IPS-15b (cell line): ENCODE measurements at regions not wholly inside any gene's neighbourhood (a gene's known extent, or its start where the extent isn't known, plus 50 kb on each side); places are given as distances from the start of the nearest gene placed in this dataset.
"Not testable (repeated sequence)": the region's sequence is repeated elsewhere in the genome, so short reads cannot be mapped to it uniquely, and the experiment has no call there.

Source experiments
- H3K27me3 ChIP-seq: one replicate; pipeline ENCODE4 v1.6.1; 2013; ENCODE audit warnings: low read length; ENCODE audit not compliant: control insufficient read depth, insufficient read depth
- H3K36me3 ChIP-seq: one replicate; pipeline ENCODE4 v1.6.1; 2013; ENCODE audit warnings: low read length; ENCODE audit not compliant: control insufficient read depth, insufficient read depth
- H3K4me1 ChIP-seq: one replicate; pipeline ENCODE4 v1.6.1; 2013; ENCODE audit warnings: mild to moderate bottlenecking, low read length; ENCODE audit not compliant: control insufficient read depth, insufficient read depth
- H3K4me3 ChIP-seq: one replicate; pipeline ENCODE4 v1.5.1; 2013; ENCODE audit warnings: low read depth, low read length
- H3K9ac ChIP-seq: one replicate; pipeline ENCODE4 v1.6.1; 2013; ENCODE audit warnings: low read depth, mild to moderate bottlenecking, low read length
- H3K9me3 ChIP-seq: one replicate; pipeline ENCODE4 v1.6.1; 2013; ENCODE audit warnings: mild to moderate bottlenecking, low read length; ENCODE audit not compliant: control insufficient read depth, insufficient read depth

DNA sequence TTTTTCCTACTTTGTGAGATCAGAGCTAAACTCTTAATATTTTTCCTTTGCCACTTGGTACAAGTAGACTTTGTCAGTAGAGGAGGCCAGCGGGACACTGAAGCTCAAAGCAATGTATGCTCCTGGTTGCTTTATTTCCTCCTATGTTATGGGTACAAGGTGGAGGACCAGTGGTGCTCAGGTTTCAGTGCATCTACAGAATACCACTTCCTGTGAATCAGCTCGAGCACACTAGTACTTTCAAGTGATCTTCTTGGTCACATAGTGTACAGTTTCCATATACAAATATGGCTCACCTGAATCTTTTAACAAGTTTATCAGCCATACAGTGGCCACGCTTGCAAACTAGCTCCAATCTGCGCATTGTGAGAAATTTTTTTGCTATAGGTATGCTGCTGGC is 1674.8 kb upstream of the TMEFF2 start:
- no peak overlapping the region for H3K9ac ChIP-seq
- H3K9me3 ChIP-seq, result no peaks in the 10 kb centered on the region
- H3K4me1 ChIP-seq, result no peaks in the 10 kb centered on the region
- no peak overlapping the region for H3K4me3 ChIP-seq
- no peaks in the 10 kb centered on the region for H3K36me3 ChIP-seq
- H3K27me3 ChIP-seq, result no peaks in the 10 kb centered on the region

GRCh38 chr2:193868833-193869232 is 1674.1 kb upstream of the TMEFF2 start:
- Histone ChIP-seq H3K9me3 (no peaks in the 10 kb centered on the region), H3K4me1 (no peaks in the 10 kb centered on the region), H3K36me3 (no peaks in the 10 kb centered on the region), H3K4me3 (no peak overlapping the region), H3K27me3 (no peaks in the 10 kb centered on the region), H3K9ac (no peak overlapping the region)

DNA sequence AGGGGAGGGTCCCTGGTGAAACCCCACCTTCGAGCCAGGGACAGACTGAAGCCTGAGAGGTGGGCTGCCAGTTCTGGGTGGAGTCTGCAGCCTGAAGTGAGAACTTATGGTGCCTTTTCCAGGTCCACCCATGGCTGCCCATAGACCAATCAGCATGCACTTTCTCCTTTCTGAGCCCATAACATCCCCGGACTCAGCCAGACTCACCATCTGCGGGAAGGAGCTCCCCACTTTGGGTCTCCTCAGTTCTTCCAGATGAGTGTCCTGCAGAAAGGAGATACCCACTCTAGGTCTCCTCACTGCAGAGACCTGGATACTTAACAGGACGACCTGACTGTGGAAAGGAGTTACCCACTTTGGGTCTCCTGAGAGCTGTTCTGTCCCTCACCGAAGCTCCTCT is 1673.4 kb upstream of the TMEFF2 start:
- Histone ChIP-seq H3K36me3 (no peaks in the 10 kb centered on the region), H3K9me3 (no peaks in the 10 kb centered on the region), H3K9ac (no peak overlapping the region), H3K27me3 (no peaks in the 10 kb centered on the region), H3K4me3 (no peak overlapping the region), H3K4me1 (no peaks in the 10 kb centered on the region)

DNA sequence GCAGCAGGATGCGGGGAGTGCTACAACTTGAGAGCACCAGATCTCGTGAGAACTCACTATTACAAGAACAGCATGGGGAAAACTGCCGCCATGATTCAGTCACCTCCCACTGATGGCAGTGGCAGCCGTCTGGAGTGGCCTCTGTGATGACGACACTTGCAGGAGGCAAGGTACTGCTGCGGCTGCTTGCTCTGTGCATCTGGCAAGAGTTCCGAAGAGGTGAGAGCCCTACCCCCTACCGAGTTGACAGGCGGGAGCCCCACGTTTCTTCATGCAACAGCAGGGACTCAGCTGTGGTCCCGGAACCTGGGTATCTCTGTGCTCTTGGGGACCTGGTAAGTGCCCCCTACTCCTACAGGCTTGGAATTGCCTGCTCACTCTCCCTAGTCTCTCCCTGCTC is 1672.7 kb upstream of the TMEFF2 start:
- H3K36me3 ChIP-seq, result no peaks in the 10 kb centered on the region
- no peak overlapping the region for H3K4me3 ChIP-seq
- no peaks in the 10 kb centered on the region for H3K9me3 ChIP-seq
- H3K9ac ChIP-seq, result no peak overlapping the region
- H3K4me1 ChIP-seq, result no peaks in the 10 kb centered on the region
- H3K27me3 ChIP-seq, result no peaks in the 10 kb centered on the region

DNA sequence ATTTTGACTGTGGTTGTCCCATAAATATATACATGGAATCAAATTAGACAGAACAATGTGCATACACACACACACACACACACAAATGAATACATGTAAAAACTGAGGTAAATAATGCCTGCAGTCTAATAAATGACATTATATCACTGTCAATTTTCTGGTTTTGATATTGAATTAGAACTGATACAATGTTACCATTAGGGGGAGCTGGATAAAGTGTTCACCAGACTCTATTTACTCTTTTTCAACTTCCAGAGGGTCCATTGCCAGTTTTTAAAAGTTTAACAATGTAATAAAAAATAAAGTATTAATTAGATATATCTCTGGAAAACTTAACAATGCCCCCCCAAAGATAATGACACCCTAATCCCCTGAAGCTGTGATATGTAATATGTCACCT is 1666.8 kb upstream of the TMEFF2 start:
- Histone ChIP-seq H3K9me3 (no peaks in the 10 kb centered on the region), H3K9ac (no peak overlapping the region), H3K4me3 (no peak overlapping the region), H3K36me3 (no peaks in the 10 kb centered on the region), H3K4me1 (no peaks in the 10 kb centered on the region), H3K27me3 (no peaks in the 10 kb centered on the region)

DNA sequence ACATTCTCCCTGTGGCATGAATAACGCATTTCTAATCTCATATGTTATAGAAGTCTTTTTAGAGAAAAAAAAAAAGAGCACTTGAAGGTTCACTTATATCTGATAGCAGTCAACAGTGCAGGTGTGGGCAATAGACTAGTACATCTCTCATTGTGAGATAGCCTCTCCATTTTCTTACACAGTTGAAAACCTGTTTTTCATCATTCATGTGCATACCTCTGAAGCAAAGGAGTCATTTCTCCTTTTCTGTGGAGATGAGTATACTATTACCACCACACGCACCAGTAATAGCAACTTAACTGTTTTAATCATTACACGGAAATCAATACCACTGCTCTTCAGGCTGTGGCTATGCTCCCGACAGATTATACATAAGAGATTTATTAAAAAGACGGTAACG is 1653.3 kb upstream of the TMEFF2 start:
- Histone ChIP-seq H3K4me1 (no peaks in the 10 kb centered on the region), H3K9me3 (no peaks in the 10 kb centered on the region), H3K9ac (no peak overlapping the region), H3K27me3 (no peaks in the 10 kb centered on the region), H3K36me3 (no peaks in the 10 kb centered on the region), H3K4me3 (no peak overlapping the region)

DNA sequence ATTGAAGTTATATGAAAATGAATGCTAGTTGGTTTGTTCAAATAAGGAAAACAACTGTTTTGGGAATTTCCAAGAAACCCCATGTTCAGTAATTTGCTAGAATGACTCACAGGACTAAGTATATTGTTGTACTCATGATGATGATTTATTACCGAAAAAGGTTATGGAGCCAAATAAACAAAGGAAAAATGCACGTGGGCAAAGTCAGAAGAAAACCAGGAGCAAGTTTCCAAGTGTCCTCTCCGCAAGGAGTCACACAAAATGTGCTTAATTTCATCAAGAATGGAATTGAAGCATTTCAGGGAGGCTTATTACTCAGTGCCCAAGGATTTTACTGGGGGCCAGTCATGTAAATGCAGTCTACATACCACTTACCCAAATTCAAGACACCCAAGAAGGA is 1652.4 kb upstream of the TMEFF2 start:
- H3K4me3 ChIP-seq, result no peak overlapping the region
- H3K27me3 ChIP-seq, result no peaks in the 10 kb centered on the region
- no peaks in the 10 kb centered on the region for H3K9me3 ChIP-seq
- no peaks in the 10 kb centered on the region for H3K36me3 ChIP-seq
- H3K9ac ChIP-seq, result no peak overlapping the region
- no peaks in the 10 kb centered on the region for H3K4me1 ChIP-seq

DNA sequence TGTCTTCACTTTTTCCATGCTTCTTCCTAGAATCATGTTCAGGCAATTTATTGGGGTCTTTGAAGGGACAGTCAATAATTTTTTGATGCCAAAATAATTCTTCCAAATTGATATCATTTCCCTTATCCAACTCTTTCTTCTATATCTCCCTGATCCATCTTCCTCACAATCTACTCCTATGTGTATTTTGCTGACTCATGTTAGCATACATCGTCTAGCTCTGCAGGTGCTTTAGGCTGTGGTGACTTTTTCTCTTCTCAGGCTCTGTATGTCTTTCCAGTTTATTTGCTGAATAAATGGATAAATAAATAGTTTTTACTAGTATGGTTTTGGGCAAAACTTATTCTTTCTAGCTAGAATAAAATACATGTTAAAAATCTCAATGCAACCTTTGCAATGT is 1650.9 kb upstream of the TMEFF2 start:
- no peaks in the 10 kb centered on the region for H3K9me3 ChIP-seq
- H3K4me3 ChIP-seq, result no peak overlapping the region
- H3K36me3 ChIP-seq, result no peaks in the 10 kb centered on the region
- no peaks in the 10 kb centered on the region for H3K4me1 ChIP-seq
- H3K27me3 ChIP-seq, result no peaks in the 10 kb centered on the region
- no peak overlapping the region for H3K9ac ChIP-seq

DNA sequence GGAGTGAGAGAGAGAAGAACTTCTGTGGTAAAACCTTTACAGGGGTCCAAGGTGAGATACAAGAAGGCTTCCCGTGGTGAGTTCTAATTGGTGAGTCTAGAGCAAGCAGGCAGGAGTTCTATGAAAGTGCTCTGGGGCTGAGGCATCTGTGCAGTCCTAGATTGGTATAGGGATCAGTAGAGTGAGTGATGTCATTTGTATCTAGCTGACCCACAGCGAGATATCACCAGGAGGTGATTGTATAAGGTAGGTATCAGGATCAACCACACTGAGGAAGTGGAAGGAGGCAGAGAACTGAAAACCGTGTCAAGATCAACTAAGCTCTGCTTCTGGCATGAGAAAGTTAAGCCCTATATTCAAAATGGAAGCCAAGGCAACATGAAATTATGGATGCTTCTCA is 1648.9 kb upstream of the TMEFF2 start:
- H3K9ac ChIP-seq, result no peak overlapping the region

GRCh38 chr2:193841384-193842150 is 1646.8 kb upstream of the TMEFF2 start:
- Histone ChIP-seq H3K4me1 (no peaks in the 10 kb centered on the region), H3K9me3 (no peaks in the 10 kb centered on the region), H3K36me3 (no peaks in the 10 kb centered on the region), H3K4me3 (no peak overlapping the region), H3K9ac (no peak overlapping the region), H3K27me3 (no peaks in the 10 kb centered on the region)

More for the DNA sequence above, 1648.9 kb upstream of the TMEFF2 start:
- Histone ChIP-seq H3K4me3 (no peak overlapping the region), H3K27me3 (no peaks in the 10 kb centered on the region), H3K36me3 (no peaks in the 10 kb centered on the region), H3K9me3 (no peaks in the 10 kb centered on the region), H3K4me1 (no peaks in the 10 kb centered on the region)

GRCh38 chr2:193837111-193837738 is 1642.5 kb upstream of the TMEFF2 start:
- no peaks in the 10 kb centered on the region for H3K9me3 ChIP-seq
- no peak overlapping the region for H3K9ac ChIP-seq
- H3K4me1 ChIP-seq, result no peaks in the 10 kb centered on the region
- H3K4me3 ChIP-seq, result no peak overlapping the region
- H3K27me3 ChIP-seq, result no peaks in the 10 kb centered on the region
- H3K36me3 ChIP-seq, result no peaks in the 10 kb centered on the region

DNA sequence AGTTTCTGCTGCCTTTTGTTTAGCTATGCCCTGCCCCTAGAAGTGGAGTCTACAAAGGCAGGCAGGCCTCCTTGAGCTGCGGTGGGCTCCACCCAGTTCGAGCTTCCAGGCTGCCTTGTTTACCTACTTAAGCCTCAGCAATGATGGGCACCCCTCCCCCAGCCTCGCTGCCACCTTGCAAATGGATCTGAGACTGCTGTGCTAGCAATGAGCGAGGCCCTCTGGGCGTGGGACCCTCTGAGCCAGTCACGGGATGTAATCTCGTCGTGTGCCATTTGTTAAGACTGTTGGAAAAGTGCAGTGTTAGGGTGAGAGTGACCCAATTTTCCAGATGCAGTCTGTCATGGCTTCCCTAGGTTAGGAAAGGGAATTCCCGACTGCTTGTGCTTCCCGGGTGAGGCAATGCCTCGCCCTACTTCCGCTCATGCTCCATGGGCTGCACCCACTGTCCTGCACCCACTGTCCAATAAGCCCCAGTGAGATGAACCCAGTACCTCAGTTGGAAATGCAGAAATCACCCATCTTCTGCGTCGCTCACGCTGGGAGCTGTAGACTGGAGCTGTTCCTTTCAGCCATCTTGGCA is 1641.8 kb upstream of the TMEFF2 start:
- H3K27me3 ChIP-seq, H3K9me3 ChIP-seq, H3K4me1 ChIP-seq, H3K36me3 ChIP-seq, H3K9ac ChIP-seq, H3K4me3 ChIP-seq: not testable (repeated sequence)
